ENCODE measurements at regions not wholly inside any gene's neighbourhood (a gene's known extent, or its start where the extent isn't known, plus 50 kb on each side); places are given as distances from the start of the nearest gene placed in this dataset.

GRCh38 chr12:98419081-98419794 is 96.2 kb upstream of the TMPO start:
- no peaks in the 10 kb centered on the region for H3K27me3 ChIP-seq (ENCODE audit: insufficient read depth)
- H3K9me2 ChIP-seq, result no peaks in the 10 kb centered on the region
- H3K4me3 ChIP-seq (ENCODE audit: low read depth in 2 of 2, low read length in 1 of 2), result peak overlapping the region in 1 of 2 experiments; percentile 21; a peak in 1 of 4 replicates
- ChIA-PET POLR2A (no interaction called here), CTCF (interaction anchor here (0.6 to 2.9 kb wide), 4 partner anchors 22 to 147 kb away, joined by 3 to 10 read pairs (median 4); partner anchors contain the start of gene TMPO)
- H3K4me2 ChIP-seq, result peak overlapping the region; percentile 70
- H3K79me2 ChIP-seq (ENCODE audit: insufficient read depth), result no peaks in the 10 kb centered on the region
- no peaks in the 10 kb centered on the region for H3K36me3 ChIP-seq (replicated peaks in 1 of 2; ENCODE audit: control insufficient read depth in 1 of 2, insufficient read depth in 2 of 2, low read length in 1 of 2)
- peak overlapping the region; percentile 43; the same call in 1 of the 2 replicates for H2AFZ ChIP-seq (ENCODE audit: low read depth)
- no peak for DNase-seq
- no peaks in the 10 kb centered on the region for H4K20me1 ChIP-seq (ENCODE audit: insufficient read depth)
- peaks cover 17 to 20% of the 10 kb centered on the region in 2 experiments; a peak in 3 of 4 replicates for H3K4me1 ChIP-seq (ENCODE audit: control insufficient read depth in 1 of 2, insufficient read depth in 2 of 2, low read depth in 1 of 2, low read length in 1 of 2)
- peak overlapping the region; percentile 41 to 62; a peak in 1 of 4 replicates for H3K27ac ChIP-seq (ENCODE audit: low read depth in 2 of 2, low read length in 1 of 2)
- H3K9me3 ChIP-seq, result no peaks in the 10 kb centered on the region
- peaks cover 15% of the 10 kb centered on the region for H3F3A ChIP-seq (replicated peaks; ENCODE audit: insufficient read depth)
- no peak overlapping the region for H3K9ac ChIP-seq
- TF ChIP-seq FOXJ3 (CRISPR knock-in tag; IDR thresholded peaks at IDR 0.05) (no peak), GABPA (IDR thresholded peaks at IDR 0.05; ENCODE audit: low read depth) (no peak), MAX (IDR thresholded peaks at IDR 0.05; ENCODE audit: low read depth) (no peak), CHD2 (IDR thresholded peaks at IDR 0.05; ENCODE audit: low read length, partially characterized antibody) (no peak), MXI1 (IDR thresholded peaks at IDR 0.05; ENCODE audit: low read depth, low read length) (no peak), POLR2AphosphoS5 (IDR thresholded peaks at IDR 0.05; ENCODE audit: low read depth, low read length) (no peak), USF2 (IDR thresholded peaks at IDR 0.05; ENCODE audit: borderline replicate concordance, low read depth, low read length) (no peak)
- 71% methylated on average over 7 of the region's 9 CpGs for WGBS (ENCODE audit: low lambda C conversion rate)

GRCh38 chr12:98419795-98420404 is 95.5 kb upstream of the TMPO start:
- H3K4me3 ChIP-seq (ENCODE audit: low read depth in 2 of 2, low read length in 1 of 2), result no peak overlapping the region
- H3K27ac ChIP-seq (ENCODE audit: low read depth in 2 of 2, low read length in 1 of 2), result no peak overlapping the region; a peak in 1 of 4 replicates
- H4K20me1 ChIP-seq (ENCODE audit: insufficient read depth), result no peaks in the 10 kb centered on the region
- H3K4me2 ChIP-seq, result no peak overlapping the region
- H3K79me2 ChIP-seq (ENCODE audit: insufficient read depth), result no peaks in the 10 kb centered on the region
- DNase-seq, result no peak
- H2AFZ ChIP-seq (ENCODE audit: low read depth), result no peak overlapping the region
- TF ChIP-seq GATA2 (CRISPR knock-in tag; IDR thresholded peaks at IDR 0.05), result no peak
- TF ChIP-seq CTCF (IDR thresholded peaks at IDR 0.05), result no peak
- TF ChIP-seq RFX5 (IDR thresholded peaks at IDR 0.05; ENCODE audit: low read length), result no peak
- TF ChIP-seq JUND (IDR thresholded peaks at IDR 0.05), result no peak
- 97% methylated on average over 9 of the region's 16 CpGs for WGBS (ENCODE audit: low lambda C conversion rate)
- H3K27me3 ChIP-seq (ENCODE audit: insufficient read depth), result no peaks in the 10 kb centered on the region
- H3K9me3 ChIP-seq, result no peaks in the 10 kb centered on the region
- no peaks in the 10 kb centered on the region for H3K36me3 ChIP-seq (replicated peaks in 1 of 2; ENCODE audit: control insufficient read depth in 1 of 2, insufficient read depth in 2 of 2, low read length in 1 of 2)
- ChIA-PET CTCF (interaction anchor here (1.2 kb wide), 1 partner anchor 234 kb away, joined by 3 read pairs; no protein-coding TSS in a partner anchor), POLR2A (no interaction called here)
- no peak overlapping the region for H3K9ac ChIP-seq
- H3K4me1 ChIP-seq (ENCODE audit: control insufficient read depth in 1 of 2, insufficient read depth in 2 of 2, low read depth in 1 of 2, low read length in 1 of 2), result peaks cover 20% of the 10 kb centered on the region in 2 experiments; a peak in 3 of 4 replicates
- H3K9me2 ChIP-seq, result no peaks in the 10 kb centered on the region
- peaks cover 15% of the 10 kb centered on the region for H3F3A ChIP-seq (replicated peaks; ENCODE audit: insufficient read depth)

All from SK-N-SH (cell line).